Embryonic facial prominence (tissue), 1 donor: ENCODE measurements at regions not wholly inside any gene's neighbourhood (a gene's known extent, or its start where the extent isn't known, plus 50 kb on each side); places are given as distances from the start of the nearest gene placed in this dataset.
A peak's percentile ranks its signal among the peaks of the same experiment; 100 is the strongest.
"Not testable (repeated sequence)": the region's sequence is repeated elsewhere in the genome, so short reads cannot be mapped to it uniquely, and the experiment has no call there.

Experiments
- DNase-seq: peaks from one replicate; pipeline ENCODE4 v3.0.0-alpha.2; 2016; ENCODE audit errors: extremely low spot score

- DNase-seq, result not testable (repeated sequence)
These were observed 663.0 kb upstream of the CBLB start for GRCh38 chr3:106531771-106532329.

- no peak for DNase-seq
These were observed 664.4 kb upstream of the CBLB start for GRCh38 chr3:106533093-106533787.

DNA sequence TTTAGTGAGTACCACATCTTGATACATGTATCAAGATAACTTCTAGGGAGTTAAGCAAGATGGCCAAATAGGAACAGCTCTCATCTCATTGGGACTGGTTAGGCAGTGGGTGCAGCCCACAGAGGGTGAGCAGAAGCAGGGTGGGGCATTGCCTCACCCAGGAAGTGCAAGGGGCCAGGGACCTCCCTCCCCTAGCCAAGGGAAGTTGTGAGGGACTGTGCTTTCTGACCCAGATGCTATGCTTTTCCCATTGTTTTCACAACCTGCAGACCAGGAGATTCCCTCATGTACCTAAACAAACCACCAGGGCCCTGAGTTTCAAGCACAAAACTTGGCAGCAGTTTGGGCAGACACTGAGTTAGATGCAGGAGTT lies 665.0 kb upstream of the CBLB start:
- DNase-seq, result no peak

DNA sequence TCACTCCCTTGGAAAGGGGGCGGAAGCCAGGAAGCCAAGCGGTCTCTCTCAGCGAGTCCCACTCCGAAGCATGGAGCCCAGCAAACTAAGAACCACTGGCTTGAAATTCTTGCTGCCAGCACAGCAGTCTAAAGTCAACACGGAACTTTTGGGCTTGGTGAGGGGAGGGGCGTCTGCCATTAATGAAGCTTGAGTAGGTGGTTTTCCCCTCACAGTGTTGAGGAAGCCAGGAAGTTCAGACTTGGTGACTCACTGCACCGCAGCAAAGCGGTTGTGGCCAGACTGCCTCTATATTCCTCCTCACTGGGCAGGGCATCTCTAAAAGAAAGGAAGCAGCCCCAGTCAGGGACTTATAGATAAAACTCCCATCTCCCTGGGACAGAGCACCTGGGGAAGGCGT lies 665.4 kb upstream of the CBLB start:
- no peak for DNase-seq

DNA sequence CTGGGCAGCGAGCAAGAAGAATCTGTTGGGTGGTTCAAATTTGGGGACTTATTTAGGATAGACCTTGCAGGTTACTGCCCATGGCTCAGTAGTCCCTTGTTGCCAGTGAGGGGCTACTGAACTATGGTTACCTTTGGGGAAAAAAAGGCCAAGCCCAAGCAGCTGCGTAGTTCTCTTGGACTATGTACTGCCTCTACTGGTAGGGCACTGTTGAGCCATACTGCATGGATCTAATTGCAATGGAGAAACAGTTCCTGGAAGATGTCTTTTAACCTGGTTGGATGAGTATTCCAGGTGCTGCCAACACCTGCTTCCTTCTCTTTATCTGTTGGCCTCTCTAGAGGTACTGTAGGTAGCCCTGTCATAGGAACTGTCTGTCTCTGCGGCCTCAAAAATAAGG lies 671.9 kb upstream of the CBLB start:
- no peak for DNase-seq

DNA sequence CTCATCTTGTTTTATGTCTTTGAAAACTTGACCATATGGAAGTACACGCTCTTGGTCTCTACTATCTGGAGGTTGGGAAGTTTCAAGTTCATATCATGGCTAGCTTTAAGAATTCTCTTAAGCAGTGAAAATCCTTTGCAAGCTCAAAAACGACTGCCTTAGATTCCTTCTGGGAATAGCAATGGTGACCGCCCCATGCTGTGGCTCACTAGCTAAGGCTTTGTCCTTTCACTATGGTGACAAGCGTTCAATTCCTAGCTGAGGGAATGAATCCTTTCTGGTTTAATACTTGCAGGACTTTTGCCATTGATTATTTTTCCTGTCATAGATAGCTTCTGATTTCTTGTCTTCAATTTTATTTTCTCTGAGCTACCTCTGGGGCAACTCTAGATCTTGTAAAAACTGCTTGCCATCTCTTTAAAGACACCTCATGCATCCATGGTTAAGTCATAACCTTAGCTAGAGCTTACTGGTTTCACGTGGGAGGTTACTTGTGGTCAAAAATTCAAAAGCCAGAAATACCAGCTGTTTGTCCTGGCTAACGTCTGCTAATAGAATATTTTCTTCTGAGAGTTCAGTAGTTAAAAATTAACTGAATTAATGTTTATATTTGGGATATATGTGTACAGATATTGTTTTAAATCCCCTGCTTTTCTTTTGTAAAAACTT lies 673.4 kb upstream of the CBLB start:
- DNase-seq, result no peak

DNA sequence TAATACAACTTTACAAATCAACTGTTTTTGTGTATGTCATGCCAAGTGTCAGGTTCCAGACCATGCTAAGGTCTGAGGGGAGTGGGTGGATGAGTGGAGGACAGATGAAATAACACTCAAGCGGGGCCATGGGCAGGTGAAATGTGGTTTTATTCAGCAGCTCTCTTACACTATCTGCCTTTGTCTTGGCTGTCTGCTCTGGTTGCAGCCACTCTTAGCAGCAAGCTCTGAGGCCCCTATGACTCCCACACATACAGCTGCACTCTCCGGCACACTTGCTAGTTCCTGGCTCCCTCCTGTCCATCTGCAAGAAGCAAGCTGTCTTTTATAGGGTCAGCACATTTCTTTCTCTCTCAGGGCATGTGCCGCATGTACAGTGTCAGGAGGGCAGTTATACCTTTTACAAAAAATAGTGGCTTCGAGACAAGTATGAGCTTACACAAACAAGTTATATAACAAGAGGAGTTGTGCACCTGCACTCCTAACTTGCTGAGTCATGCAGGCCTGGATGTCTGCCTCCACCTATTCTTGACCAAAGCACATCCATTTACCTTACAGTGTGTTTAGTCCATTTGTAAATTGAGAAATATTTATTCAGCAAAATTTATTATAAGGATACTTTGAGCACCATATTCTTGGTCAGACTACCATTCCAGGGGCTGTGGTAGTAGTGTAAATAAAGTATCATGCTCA lies 683.7 kb upstream of the CBLB start:
- DNase-seq, result no peak

DNA sequence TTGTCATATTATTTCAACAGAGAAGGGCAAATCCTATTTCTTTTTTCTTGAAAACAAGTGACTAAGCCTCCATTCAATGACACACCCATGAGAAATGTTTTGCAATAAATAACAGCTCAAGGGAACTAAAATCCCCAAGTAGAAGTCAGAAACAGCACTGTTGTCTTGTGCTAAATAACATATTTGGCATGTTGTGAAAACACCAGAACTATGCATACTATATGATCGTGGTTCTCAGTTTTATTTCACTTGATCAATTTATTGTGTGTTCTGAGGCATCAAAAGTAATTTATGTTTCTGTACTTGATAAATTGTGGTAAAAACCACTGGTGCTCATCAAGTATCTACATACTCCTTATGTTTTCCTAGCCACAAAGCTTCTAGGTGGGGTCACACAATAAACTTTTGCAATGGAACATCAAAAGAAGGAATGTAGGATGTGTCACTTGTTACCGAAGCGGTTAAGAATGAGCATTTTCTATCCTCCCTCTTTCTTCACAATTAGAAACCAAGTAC lies 691.7 kb upstream of the CBLB start:
- no peak for DNase-seq

GRCh38 chr3:106566277-106566676 lies 697.5 kb upstream of the CBLB start:
- no peak for DNase-seq

DNA sequence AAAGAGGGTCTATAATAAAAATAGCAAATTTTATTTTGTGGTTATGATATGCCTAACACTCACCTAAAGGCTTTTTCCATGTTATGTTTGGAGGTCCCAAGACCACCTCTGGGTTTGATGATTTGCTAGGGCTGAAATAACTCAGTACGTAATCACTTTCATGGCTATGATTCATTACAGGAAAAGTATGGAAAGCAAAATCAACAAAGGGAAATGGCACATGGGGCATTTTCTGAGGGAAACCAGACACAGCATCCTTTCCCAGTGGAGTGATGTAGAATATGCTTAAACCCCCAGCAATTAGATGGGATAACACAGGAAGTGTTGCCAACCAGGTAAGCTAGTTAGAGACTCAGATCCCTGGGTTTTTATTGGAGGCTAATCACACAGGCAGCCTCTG lies 701.6 kb upstream of the CBLB start:
- no peak for DNase-seq

GRCh38 chr3:106573605-106574004 lies 704.8 kb upstream of the CBLB start:
- DNase-seq, result no peak

DNA sequence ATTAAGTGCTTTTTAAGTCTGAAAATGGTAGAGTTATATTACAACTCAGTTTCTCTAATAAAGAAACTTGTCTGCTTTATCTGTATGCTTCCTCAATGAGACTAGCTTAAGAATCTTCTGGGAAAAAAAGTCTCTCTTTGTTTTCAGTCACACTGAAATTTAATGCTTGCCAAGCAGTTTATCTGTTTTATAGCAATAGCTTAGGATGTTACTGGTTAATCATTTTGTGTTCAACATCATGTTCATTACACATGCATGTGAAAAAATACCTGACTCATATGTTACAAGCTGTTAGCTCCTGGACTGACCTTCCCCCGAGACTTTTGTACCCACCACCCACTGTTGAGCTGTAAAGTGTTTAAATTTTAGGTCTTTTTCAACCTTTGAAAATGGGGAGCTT lies 706.2 kb upstream of the CBLB start:
- DNase-seq, result no peak

DNA sequence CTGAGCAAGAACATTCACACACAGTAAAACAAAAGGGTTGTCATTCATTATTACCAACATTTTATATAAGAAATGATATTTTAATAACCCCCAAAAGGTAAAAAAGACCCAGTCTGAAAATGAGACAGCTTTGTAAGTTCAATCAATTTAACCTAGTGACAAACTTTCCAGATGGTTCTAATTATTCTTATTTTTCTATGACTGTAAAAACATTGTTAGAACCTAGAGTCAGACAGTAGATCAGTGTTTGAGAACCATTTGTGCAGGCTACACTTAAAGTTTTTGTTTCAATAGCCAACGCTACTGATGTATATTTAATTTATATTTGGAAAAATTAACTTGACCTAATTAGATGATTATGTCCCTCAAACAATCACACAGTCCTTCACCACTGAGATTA lies 708.4 kb upstream of the CBLB start:
- DNase-seq, result no peak

DNA sequence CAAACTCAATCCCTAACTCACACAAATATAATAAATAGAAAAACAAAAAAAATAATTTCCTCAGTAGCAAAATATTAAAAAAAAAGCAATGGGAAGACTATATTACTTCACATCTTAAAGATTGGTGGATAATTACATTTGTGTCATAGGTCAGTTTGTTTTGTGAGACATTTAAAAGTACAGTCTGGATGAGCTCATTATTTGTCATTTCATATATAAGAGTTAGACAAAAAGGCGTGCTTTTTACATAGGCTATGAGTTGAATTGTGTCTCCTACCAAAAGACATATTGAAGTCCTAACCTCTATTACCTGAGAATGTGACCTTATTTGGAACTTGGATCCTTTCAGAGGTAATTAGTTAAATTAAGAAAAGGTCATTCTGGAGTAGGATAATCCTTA lies 710.1 kb upstream of the CBLB start:
- no peak for DNase-seq

GRCh38 chr3:106582151-106582550 lies 713.3 kb upstream of the CBLB start:
- no peak for DNase-seq

- no peak for DNase-seq
These were observed 718.7 kb upstream of the CBLB start for GRCh38 chr3:106587551-106587950.

- DNase-seq, result no peak
These were observed 719.9 kb upstream of the CBLB start for GRCh38 chr3:106588739-106589138.

DNA sequence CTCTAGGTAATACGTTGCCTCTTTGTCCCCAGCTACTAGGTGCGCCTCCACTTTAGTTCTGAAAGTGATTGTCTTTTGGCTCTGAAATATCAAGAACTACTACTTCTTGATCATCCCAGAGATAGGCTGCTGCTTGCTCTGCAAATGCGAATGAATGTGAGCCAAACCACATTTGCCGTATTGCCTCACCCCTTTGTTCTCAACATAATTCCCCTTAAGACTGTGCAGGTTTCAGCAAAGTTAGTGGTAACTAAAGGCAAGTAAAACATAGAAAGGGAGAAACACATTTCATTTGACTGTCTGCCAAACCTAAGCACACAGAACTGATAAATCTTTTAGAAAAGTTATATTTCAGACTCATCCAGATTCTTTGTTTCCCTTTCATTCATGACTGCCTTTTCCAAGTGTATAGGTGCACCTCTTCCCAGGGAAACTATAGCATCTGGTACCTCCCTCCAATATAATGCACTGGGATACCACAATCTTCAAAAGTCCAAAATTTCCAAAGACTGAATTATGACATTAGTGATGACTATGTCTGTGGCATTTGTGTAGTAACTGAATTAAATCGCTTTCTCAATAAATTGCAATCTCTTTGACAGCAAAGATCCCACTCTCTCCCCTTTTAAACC lies 720.6 kb upstream of the CBLB start:
- DNase-seq, result peak; percentile 25

DNA sequence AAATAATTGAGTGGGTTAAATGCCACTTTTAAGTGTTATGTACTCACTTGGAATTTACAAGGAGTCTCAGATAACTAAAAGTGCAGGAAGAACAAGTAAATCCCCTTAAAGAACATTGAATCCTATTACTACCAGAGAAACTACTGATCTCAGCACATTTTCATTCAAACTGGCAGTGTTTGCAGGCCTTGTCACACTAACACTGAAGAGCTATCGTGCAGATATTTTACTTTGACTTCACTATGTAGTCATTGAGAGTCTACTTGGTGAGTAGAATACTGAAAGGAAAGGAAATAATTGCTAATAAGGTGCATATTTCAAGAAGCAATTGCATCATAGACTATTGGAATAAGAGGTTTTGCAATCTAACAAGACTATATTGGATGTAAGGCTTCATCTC lies 721.4 kb upstream of the CBLB start:
- no peak for DNase-seq

DNA sequence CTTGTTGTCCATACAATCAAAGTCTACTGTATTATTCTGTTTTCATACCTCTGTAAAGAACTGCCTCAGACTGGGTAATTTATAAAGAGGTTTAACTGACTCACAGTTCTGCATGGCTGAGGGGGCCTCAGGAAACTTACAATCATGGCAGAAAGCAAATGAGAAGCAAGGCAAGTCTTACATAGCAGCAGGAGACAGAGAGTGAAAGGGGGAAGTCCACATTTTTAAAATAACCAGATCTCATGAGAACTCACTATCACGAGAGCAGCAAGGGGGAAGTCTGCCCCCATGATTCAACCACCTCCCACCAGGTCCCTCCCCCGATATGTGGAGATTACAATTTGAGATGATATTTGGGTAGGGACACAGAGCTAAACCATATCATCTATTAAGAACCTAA lies 724.6 kb upstream of the CBLB start:
- DNase-seq, result no peak

GRCh38 chr3:106609666-106610301 lies 741.0 kb upstream of the CBLB start:
- peak; percentile 89 for DNase-seq
